GM19455 (cell line): ENCODE measurements at regions not wholly inside any gene's neighbourhood (a gene's known extent, or its start where the extent isn't known, plus 50 kb on each side); places are given as distances from the start of the nearest gene placed in this dataset.
"Not testable (repeated sequence)": the region's sequence is repeated elsewhere in the genome, so short reads cannot be mapped to it uniquely, and the experiment has no call there.

Experiments
- ATAC-seq: cut with Tn5 transposase; IDR thresholded peaks from one replicate; pipeline ENCODE4 v1.9.1; 2021; ENCODE audit not compliant: unreplicated experiment

- ATAC-seq: no peak
These were observed 55.4 kb upstream of the KLF14 start for GRCh38 chr7:130789436-130789835.

GRCh38 chr7:130791746-130792145, 57.7 kb upstream of the KLF14 start:
- ATAC-seq: no peak

GRCh38 chr7:130793855-130794618, 60.0 kb upstream of the KLF14 start:
- ATAC-seq: no peak

- ATAC-seq: no peak
These were observed 60.6 kb upstream of the KLF14 start for GRCh38 chr7:130794619-130794922.

DNA sequence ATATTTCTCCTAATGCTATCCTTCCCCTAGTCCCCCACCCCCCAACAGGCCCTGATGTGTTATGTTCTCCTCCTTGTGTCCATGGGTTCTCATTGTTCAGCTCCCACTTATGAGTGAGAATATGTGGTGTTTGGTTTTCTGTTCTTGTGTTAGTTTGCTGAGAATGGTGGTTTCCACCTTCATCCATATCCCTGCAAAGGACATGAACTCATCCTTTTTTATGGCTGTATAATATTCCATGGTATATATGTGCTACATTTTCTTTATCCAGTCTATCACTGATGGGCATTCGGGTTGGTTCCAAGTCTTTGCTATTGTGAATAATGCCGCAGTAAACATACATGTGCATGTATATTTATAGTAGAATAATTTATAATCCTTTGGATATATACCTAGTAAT, 62.4 kb upstream of the KLF14 start:
- ATAC-seq: not testable (repeated sequence)

DNA sequence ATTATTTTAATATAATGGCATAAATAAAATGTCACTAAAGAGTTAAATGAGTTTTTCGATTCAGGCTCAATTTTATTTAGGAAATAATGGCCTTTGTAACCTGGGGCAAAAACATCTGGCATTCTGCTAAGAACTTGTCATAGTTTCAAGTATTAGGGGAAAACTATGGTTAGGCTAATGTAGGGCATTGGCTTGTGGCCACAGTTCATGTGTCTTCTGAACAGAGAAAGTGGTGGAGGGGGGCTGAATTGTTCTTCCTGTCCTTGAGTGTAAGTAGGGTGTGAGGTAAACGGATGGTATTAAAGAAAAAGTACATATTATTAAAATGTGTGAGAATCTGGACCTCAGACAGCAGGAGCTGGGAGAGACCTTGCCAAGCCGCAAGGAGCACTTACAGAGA, 69.1 kb upstream of the KLF14 start:
- no peak for ATAC-seq

DNA sequence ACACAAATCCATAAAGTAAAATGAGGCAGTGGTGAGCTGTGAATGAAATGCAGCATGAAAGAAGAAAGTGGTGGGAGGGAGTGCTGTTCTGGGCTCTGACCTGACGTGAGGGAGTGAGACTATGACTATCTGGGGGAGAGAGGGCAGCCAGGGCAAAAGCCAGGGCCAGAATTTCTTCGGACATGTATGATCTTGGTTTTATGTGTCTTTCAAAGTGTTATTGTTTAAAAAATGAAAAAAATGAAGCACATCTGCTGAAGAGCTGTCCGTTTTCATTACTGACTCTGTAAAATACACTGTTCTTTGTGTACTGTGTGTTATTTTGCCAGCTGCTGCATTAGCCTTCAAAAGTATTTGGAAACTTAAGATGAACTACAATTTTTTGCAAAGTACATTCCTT, 70.2 kb upstream of the KLF14 start:
- no peak for ATAC-seq

- not testable (repeated sequence) for ATAC-seq
These were observed 78.8 kb upstream of the KLF14 start for GRCh38 chr7:130812819-130813218.

GRCh38 chr7:130814778-130815335, 80.8 kb upstream of the KLF14 start:
- ATAC-seq: no peak

DNA sequence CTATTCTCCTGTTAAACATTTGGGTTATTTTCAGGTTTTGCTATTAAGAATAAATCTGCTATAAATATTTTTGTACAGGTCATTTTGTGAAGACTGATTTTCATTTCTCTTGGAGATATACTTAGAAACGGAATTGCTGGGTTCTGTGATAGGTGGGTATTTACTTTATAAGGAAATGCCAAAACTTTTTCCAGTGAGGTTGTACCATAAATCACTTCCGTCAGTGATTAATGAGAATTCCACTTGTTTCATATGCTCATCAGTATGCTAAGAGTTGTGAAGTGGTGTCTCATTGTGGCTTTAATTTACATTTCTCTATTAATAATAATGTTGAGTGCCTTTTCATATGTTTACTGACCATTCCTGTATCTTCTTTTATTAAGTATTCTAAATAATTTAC, 84.0 kb upstream of the KLF14 start:
- ATAC-seq: no peak

- no peak for ATAC-seq
These were observed 87.9 kb upstream of the KLF14 start for GRCh38 chr7:130821864-130822263.

- no peak for ATAC-seq
These were observed 88.6 kb upstream of the KLF14 start for GRCh38 chr7:130822642-130823041.

DNA sequence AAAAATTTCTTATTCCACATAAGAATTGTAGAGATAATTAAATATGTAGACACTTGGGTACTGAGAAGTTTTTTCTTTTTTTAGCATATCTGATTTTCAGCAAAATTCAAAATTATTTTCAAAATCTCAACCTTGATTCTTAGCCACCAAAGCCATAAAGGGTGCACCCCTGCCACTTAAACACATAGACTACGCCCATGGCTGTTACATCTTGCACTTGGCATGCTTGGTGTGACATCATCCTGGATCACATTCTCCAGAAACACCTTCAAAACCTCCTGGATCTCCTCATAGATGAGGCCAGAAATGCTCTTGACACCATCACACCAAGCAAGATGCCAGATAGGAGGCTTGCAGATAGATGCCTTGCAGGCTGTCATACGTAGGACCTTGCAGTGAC, 89.1 kb upstream of the KLF14 start:
- ATAC-seq: no peak

DNA sequence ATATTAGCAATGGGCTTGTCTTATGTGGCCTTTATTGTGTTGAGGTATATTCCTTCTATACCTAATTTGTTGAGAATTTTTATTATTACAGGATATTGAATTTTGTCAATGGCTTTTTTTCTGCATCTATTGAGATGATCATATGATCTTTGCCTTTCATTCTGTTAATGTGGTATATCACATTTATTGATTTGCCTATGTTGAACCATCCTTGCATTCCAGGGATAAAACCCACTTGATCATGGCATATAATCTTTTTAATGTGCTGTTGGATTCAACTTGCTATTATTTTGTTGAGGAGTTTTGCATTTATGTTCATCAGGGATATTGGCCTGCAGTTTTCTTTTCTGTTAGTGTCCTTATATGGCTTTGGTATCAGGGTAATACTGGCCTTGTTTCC, 91.8 kb upstream of the KLF14 start:
- ATAC-seq: no peak

DNA sequence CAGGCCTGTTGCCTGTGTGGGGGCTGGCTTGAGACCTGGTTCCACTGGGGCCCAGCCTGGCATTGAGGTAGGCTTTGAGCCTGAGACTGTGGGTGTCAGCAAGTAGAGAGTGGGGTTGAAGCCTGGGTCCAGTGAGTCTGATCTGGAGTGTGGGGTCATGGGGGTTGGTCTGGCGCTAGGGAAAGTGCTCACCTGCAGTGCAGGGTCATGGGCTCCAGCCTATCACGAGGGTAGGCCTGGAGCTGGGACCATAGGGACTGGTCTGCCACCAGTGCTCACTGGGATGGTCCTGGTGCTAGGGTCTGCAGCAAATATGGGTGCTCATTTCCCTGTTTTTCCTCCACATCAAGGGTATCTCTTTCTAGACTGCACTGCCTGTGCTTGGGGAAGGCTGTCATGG, 95.4 kb upstream of the KLF14 start:
- ATAC-seq: no peak

- ATAC-seq: no peak
These were observed 97.3 kb upstream of the KLF14 start for GRCh38 chr7:130831322-130831721.

GRCh38 chr7:130831817-130832481, 97.9 kb upstream of the KLF14 start:
- no peak for ATAC-seq

DNA sequence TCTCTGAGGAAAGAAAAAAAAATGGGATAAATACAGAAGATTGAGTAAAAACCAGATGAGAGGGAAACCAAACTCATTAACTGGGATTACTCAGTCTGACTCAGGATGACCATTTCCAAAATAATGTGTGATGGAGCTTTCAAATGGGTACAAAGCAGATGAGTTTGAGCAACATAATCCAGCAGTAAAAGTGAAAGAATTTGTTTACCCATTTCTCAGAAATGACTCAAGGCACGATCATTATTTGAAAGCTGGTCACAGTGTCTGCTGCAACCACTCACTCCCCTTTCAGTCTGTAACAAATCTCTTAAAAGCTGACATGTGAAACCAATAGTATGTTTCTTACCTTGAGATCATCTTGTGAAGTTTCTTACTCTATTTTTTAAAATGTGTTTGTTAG, 104.7 kb upstream of the KLF14 start:
- no peak for ATAC-seq

- no peak for ATAC-seq
These were observed 106.6 kb upstream of the KLF14 start for GRCh38 chr7:130840599-130840998.

DNA sequence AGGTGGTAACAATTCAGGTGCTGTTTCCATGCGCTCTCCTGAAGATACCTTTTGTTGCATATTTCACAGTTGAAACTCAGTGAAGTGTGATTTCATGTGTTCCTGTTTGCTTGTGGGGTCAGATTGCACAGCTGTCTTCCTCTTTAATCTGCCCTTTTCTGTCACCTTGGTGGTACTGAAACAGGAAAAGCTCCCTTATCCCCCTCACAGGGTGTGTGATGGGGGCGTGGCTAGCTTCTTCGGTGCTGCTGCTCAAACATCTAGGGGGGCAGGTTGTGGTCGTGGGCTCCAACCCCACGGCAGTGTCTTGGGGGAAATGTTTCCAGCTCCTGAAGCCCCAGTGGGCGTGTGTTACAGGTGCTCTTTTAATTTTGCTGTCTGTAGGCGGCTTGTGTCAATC, 107.4 kb upstream of the KLF14 start:
- ATAC-seq: no peak

DNA sequence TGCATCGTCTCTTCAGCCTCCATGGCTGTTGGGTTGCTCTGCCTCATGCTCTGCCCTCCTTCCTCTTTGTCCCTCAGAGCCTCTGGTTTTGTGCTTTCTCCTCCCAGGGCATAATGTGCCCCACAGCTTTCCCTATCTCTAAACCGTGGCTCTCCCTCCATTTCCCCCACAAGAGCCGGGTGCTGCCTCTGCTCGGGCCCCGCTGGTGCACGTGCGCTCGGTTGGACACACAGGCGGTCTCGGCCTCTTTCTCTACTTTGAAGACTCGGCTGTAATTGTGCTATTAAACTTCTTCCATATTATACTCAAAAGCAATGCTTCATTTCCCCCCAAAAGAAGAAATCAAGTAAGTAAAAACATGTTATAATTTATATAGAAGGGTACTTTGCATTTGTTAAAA, 109.7 kb upstream of the KLF14 start:
- ATAC-seq: no peak

DNA sequence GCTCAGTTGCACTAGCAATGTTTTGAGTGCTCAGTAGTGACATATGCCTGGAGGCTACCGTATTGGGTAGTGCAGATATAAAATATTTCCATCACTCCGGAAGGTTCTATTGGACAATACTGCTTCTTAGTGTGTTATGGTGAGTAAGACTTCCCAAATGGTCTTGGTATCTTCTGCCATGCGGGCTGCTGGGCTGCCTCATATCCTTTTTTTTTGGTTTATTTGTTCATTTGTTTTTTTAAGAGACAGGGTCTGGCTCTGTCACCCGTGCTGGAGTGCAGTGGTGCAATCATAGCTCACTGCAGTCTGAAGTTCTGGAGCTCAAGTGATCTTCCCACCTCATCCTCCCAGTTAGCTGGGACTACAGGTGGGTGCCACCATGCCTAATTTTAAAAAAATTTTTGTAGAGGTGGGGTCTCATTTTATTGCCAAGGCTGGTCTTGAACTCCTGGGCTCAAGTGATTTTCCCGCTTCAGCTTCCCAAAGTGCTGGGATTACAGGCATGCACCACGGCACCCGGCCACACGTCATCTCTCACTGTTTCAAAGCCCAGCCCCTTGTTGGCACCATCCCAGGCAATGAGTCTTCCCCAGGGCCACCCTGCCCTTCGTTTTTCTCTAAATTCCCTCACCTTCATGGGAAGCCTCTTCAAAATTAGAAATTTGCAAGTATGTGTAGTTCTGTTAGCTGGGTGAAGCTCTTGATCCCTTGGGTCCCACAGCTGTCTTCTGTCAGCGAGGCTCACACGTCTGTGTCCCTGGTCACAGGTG, 111.0 kb upstream of the KLF14 start:
- ATAC-seq: no peak
